Gastroesophageal sphincter (tissue), 3 donors: ENCODE measurements at regions not wholly inside any gene's neighbourhood (a gene's known extent, or its start where the extent isn't known, plus 50 kb on each side); places are given as distances from the start of the nearest gene placed in this dataset.

ENCODE experiments used
- CTCF ChIP-seq, 4 experiments: fragments of 200-600 bp in 2 of 4; fragments of 450-650 bp in 2 of 4; sonication (generic) in 1 of 4; IDR thresholded peaks; one replicate each; pipeline ENCODE4 v1.5.1; 2017 to 2019; ENCODE audit warnings: antibody characterized with exemption in 4 of 4, mild to moderate bottlenecking in 2 of 4, moderate library complexity in 2 of 4
- POLR2A ChIP-seq, 2 donors: fragments of 450-650 bp; IDR thresholded peaks; one replicate each; pipeline ENCODE4 v1.6.1; 2017; ENCODE audit warnings: antibody characterized with exemption in 2 of 2, mild to moderate bottlenecking in 2 of 2, moderate library complexity in 1 of 2
- POLR2AphosphoS5 ChIP-seq: sonication (generic); formaldehyde crosslinking; IDR thresholded peaks from one replicate; pipeline ENCODE4 v1.6.1; 2017; ENCODE audit warnings: antibody characterized with exemption

- no peak for TF ChIP-seq CTCF (IDR thresholded peaks at IDR 0.05)
- no peak for TF ChIP-seq POLR2AphosphoS5
- no peak for TF ChIP-seq POLR2A (IDR thresholded peaks at IDR 0.05)
Measured at GRCh38 chr22:26931471-26931870, 274.1 kb downstream of the MIAT start.
